ENCODE measurements at regions not wholly inside any gene's neighbourhood (a gene's known extent, or its start where the extent isn't known, plus 50 kb on each side); places are given as distances from the start of the nearest gene placed in this dataset.

GRCh38 chr13:76708138-76708688 lies 178.0 kb downstream of the KCTD12 start:
- no peak overlapping the region for H3K27ac ChIP-seq (ENCODE audit: low read length)
- no peak overlapping the region for H3K4me3 ChIP-seq (ENCODE audit: low read length)
- H4K20me1 ChIP-seq (ENCODE audit: insufficient read depth, low read length): no peaks in the 10 kb centered on the region
- no peaks in the 10 kb centered on the region for H3K27me3 ChIP-seq (ENCODE audit: low read depth, low read length)
- H3K36me3 ChIP-seq (replicated peaks; ENCODE audit: low read depth, low read length): no peaks in the 10 kb centered on the region
- TF ChIP-seq EZH2phosphoT487 (IDR thresholded peaks at IDR 0.05; ENCODE audit: low read depth): no peak
- no peak for TF ChIP-seq CTCF (IDR thresholded peaks at IDR 0.05; ENCODE audit: low read depth, low read length)
- H3K4me2 ChIP-seq (ENCODE audit: low read length): no peak overlapping the region
- no peak overlapping the region for H3K9ac ChIP-seq (ENCODE audit: low read length)
- H3K79me2 ChIP-seq (ENCODE audit: low read length): no peaks in the 10 kb centered on the region
- no peak overlapping the region for H2AFZ ChIP-seq (ENCODE audit: low read depth, low read length)
- H3K4me1 ChIP-seq (ENCODE audit: low read length): no peaks in the 10 kb centered on the region
- no peaks in the 10 kb centered on the region for H3K9me3 ChIP-seq (ENCODE audit: insufficient read depth, low read length)

GRCh38 chr13:76707360-76707759 lies 178.8 kb downstream of the KCTD12 start:
- no peaks in the 10 kb centered on the region for H3K27me3 ChIP-seq (ENCODE audit: low read depth, low read length)
- no peaks in the 10 kb centered on the region for H3K4me1 ChIP-seq (ENCODE audit: low read length)
- H3K9me3 ChIP-seq (ENCODE audit: insufficient read depth, low read length): no peaks in the 10 kb centered on the region
- no peak for TF ChIP-seq EZH2phosphoT487 (IDR thresholded peaks at IDR 0.05; ENCODE audit: low read depth)
- TF ChIP-seq CTCF (IDR thresholded peaks at IDR 0.05; ENCODE audit: low read depth, low read length): no peak
- H3K27ac ChIP-seq (ENCODE audit: low read length): no peak overlapping the region
- H3K4me3 ChIP-seq (ENCODE audit: low read length): no peak overlapping the region
- H3K9ac ChIP-seq (ENCODE audit: low read length): no peak overlapping the region
- H2AFZ ChIP-seq (ENCODE audit: low read depth, low read length): no peak overlapping the region
- H3K36me3 ChIP-seq (replicated peaks; ENCODE audit: low read depth, low read length): no peaks in the 10 kb centered on the region
- no peaks in the 10 kb centered on the region for H4K20me1 ChIP-seq (ENCODE audit: insufficient read depth, low read length)
- H3K79me2 ChIP-seq (ENCODE audit: low read length): no peaks in the 10 kb centered on the region
- no peak overlapping the region for H3K4me2 ChIP-seq (ENCODE audit: low read length)

- H3K27ac ChIP-seq (ENCODE audit: low read length): no peak overlapping the region
- no peak overlapping the region for H3K9ac ChIP-seq (ENCODE audit: low read length)
- no peak overlapping the region for H3K4me3 ChIP-seq (ENCODE audit: low read length)
- no peaks in the 10 kb centered on the region for H3K4me1 ChIP-seq (ENCODE audit: low read length)
- H2AFZ ChIP-seq (ENCODE audit: low read depth, low read length): no peak overlapping the region
- H3K27me3 ChIP-seq (ENCODE audit: low read depth, low read length): 0 out of 2 replicates have a peak, but pooled peaks cover 3% of the 10 kb centered on the region
- no peaks in the 10 kb centered on the region for H3K79me2 ChIP-seq (ENCODE audit: low read length)
- H3K4me2 ChIP-seq (ENCODE audit: low read length): no peak overlapping the region
- no peak for TF ChIP-seq EZH2phosphoT487 (IDR thresholded peaks at IDR 0.05; ENCODE audit: low read depth)
- no peak for TF ChIP-seq CTCF (IDR thresholded peaks at IDR 0.05; ENCODE audit: low read depth, low read length)
- H4K20me1 ChIP-seq (ENCODE audit: insufficient read depth, low read length): no peaks in the 10 kb centered on the region
- H3K9me3 ChIP-seq (ENCODE audit: insufficient read depth, low read length): no peaks in the 10 kb centered on the region
- no peaks in the 10 kb centered on the region for H3K36me3 ChIP-seq (replicated peaks; ENCODE audit: low read depth, low read length)
Observed at GRCh38 chr13:76703621-76704288, 182.4 kb downstream of the KCTD12 start.

GRCh38 chr13:76703216-76703615 lies 183.0 kb downstream of the KCTD12 start:
- Histone ChIP-seq H3K4me3 (ENCODE audit: low read length) (no peak overlapping the region), H3K27me3 (ENCODE audit: low read depth, low read length) (0 out of 2 replicates have a peak, but pooled peaks cover 3% of the 10 kb centered on the region), H3K9ac (ENCODE audit: low read length) (no peak overlapping the region), H2AFZ (ENCODE audit: low read depth, low read length) (no peak overlapping the region), H3K9me3 (ENCODE audit: insufficient read depth, low read length) (no peaks in the 10 kb centered on the region), H3K27ac (ENCODE audit: low read length) (no peak overlapping the region), H3K4me2 (ENCODE audit: low read length) (no peak overlapping the region), H4K20me1 (ENCODE audit: insufficient read depth, low read length) (no peaks in the 10 kb centered on the region), H3K36me3 (replicated peaks; ENCODE audit: low read depth, low read length) (no peaks in the 10 kb centered on the region), H3K79me2 (ENCODE audit: low read length) (no peaks in the 10 kb centered on the region), H3K4me1 (ENCODE audit: low read length) (no peaks in the 10 kb centered on the region)
- TF ChIP-seq EZH2phosphoT487 (IDR thresholded peaks at IDR 0.05; ENCODE audit: low read depth): no peak
- no peak for TF ChIP-seq CTCF (IDR thresholded peaks at IDR 0.05; ENCODE audit: low read depth, low read length)
